K562 (cell line): ENCODE measurements at regions not wholly inside any gene's neighbourhood (a gene's known extent, or its start where the extent isn't known, plus 50 kb on each side); places are given as distances from the start of the nearest gene placed in this dataset.

Experiments used
- ATAC-seq: fragments of 200-7000 bp; cut with Tn5 transposase; 3 replicates; pipeline ENCODE4 v1.9.1; 2020; ENCODE audit warnings: moderate library complexity
- BruUV-seq: library from RNA; stranded (reverse); fragments of 400-500 nt; replicated peaks from 2 replicates; lab custom pipeline; 2021; lab: Mats Ljungman, UMichigan
- CTCF ChIA-PET: fragments of 300-600 bp; formaldehyde crosslinking; extraction: SDS; loops from one replicate; lab custom pipeline; 2021; ENCODE audit warnings: low intra/inter-chr PET ratio; lab: Yijun Ruan, JAX
- POLR2A ChIA-PET: fragments of 300-600, 350-650 bp; sonication (Branson Sonifier 250); formaldehyde crosslinking; extraction: SDS; loops from one replicate; lab custom pipeline; 2021; ENCODE audit warnings: antibody characterized with exemption, inconsistent platforms; lab: Yijun Ruan, JAX
- DNase-seq, 4 experiments: peaks; one replicate each; pipeline versions ENCODE4 v3.0.0 to v3.0.0-alpha.2; 2011 to 2018; ENCODE audit warnings: low spot score in 3 of 4, mixed read lengths in 3 of 4; ENCODE audit errors: extremely low read depth in 1 of 4
- FAIRE-seq: peaks from 2 replicates; lab custom pipeline; 2011; peaks lifted over from hg19 to GRCh38; lab: Jason Lieb, UNC
- H2AFZ ChIP-seq: 2 replicates; pipeline ENCODE4 v1.6.0; 2011; ENCODE audit warnings: low read depth, low read length, control low read depth, inconsistent platforms
- H3K27ac ChIP-seq: fragments of 200-600 bp; 3 replicates; pipeline ENCODE4 v1.8.0; 2011; ENCODE audit warnings: low read depth, mild to moderate bottlenecking, control low read depth, inconsistent platforms, low read length, moderate library complexity, mixed read lengths; ENCODE audit errors: extremely low read depth
- H3K27me3 ChIP-seq, 2 experiments: fragments of 300-600 bp in 1 of 2; 2 replicates in 1 of 2; 3 replicates in 1 of 2; pipeline versions ENCODE4 v1.6.0 to v1.8.0; 2011; ENCODE audit warnings: inconsistent platforms in 2 of 2, low read length in 2 of 2, mild to moderate bottlenecking in 1 of 2, mixed read lengths in 1 of 2, moderate library complexity in 1 of 2; ENCODE audit not compliant: control insufficient read depth in 2 of 2, insufficient read depth in 2 of 2
- H3K36me3 ChIP-seq: fragments of 300-600 bp; 3 replicates; pipeline ENCODE4 v1.8.0; 2011; ENCODE audit warnings: mild to moderate bottlenecking, low read length, inconsistent platforms; ENCODE audit not compliant: control insufficient read depth, insufficient read depth
- H3K4me1 ChIP-seq, 2 experiments: fragments of 200-600 bp in 1 of 2; replicated peaks in 1 of 2; 2 replicates in 1 of 2; 3 replicates in 1 of 2; pipeline versions ENCODE4 v1.5.1 to v1.8.0; 2011; ENCODE audit warnings: inconsistent platforms in 2 of 2, low read length in 2 of 2, mild to moderate bottlenecking in 1 of 2, mixed read lengths in 1 of 2, moderate library complexity in 1 of 2; ENCODE audit not compliant: control insufficient read depth in 2 of 2, insufficient read depth in 2 of 2
- H3K4me2 ChIP-seq: 2 replicates; pipeline ENCODE4 v1.6.1; 2011; ENCODE audit warnings: low read length, control low read depth, inconsistent platforms, mixed read lengths; ENCODE audit not compliant: insufficient read depth
- H3K4me3 ChIP-seq: fragments of 200-600 bp; sonication (generic), shearing (Covaris generic); 2 replicates; pipeline ENCODE4 v1.5.1; 2016; ENCODE audit warnings: control low read depth, inconsistent platforms
- H3K79me2 ChIP-seq: fragments of 200-600 bp; 3 replicates; pipeline ENCODE4 v1.8.0; 2011; ENCODE audit warnings: low read length, inconsistent platforms; ENCODE audit not compliant: control insufficient read depth, insufficient read depth
- H3K9ac ChIP-seq, 2 experiments: 2 replicates each; pipeline versions ENCODE4 v1.6.0 to v1.6.1; 2011; ENCODE audit warnings: low read depth in 2 of 2, low read length in 2 of 2, control low read depth in 1 of 2, inconsistent platforms in 1 of 2, mild to moderate bottlenecking in 1 of 2, mixed read lengths in 1 of 2; ENCODE audit not compliant: insufficient read depth in 1 of 2
- H3K9me1 ChIP-seq: one replicate; pipeline ENCODE4 v1.6.0; 2011; ENCODE audit warnings: inconsistent platforms, mild to moderate bottlenecking, low read length, moderate library complexity; ENCODE audit not compliant: control insufficient read depth, insufficient read depth
- H3K9me3 ChIP-seq: replicated peaks from 2 replicates; pipeline ENCODE4 v1.5.1; 2011; ENCODE audit warnings: low read depth, low read length, inconsistent platforms; ENCODE audit not compliant: control insufficient read depth, insufficient read depth
- H4K20me1 ChIP-seq: replicated peaks from 2 replicates; pipeline ENCODE4 v1.6.1; 2011; ENCODE audit warnings: low read length, inconsistent platforms, mixed read lengths; ENCODE audit not compliant: control insufficient read depth, insufficient read depth
- BCL6 ChIP-seq: fragments of 250-450 bp; sonication (Bioruptor Pico); IDR thresholded peaks from 2 replicates; pipeline ENCODE4 v1.4.0; 2020
- CHD2 ChIP-seq: IDR thresholded peaks from 2 replicates; pipeline ENCODE4 v1.6.1; 2011; ENCODE audit warnings: low read depth, low read length
- CREM ChIP-seq: IDR thresholded peaks from 2 replicates; pipeline ENCODE4 v1.6.1; 2014; ENCODE audit warnings: antibody characterized with exemption, low read depth
- FOXK1 ChIP-seq: sonication (generic); formaldehyde crosslinking; IDR thresholded peaks from 2 replicates; pipeline ENCODE4 v1.8.0; 2022; ENCODE audit warnings: missing genetic modification reagents, mild to moderate bottlenecking, borderline replicate concordance
- GATA2 ChIP-seq: sonication (generic); formaldehyde crosslinking; IDR thresholded peaks from 2 replicates; pipeline ENCODE4 v1.4.0; 2020; ENCODE audit warnings: mild to moderate bottlenecking, missing genetic modification reagents
- HOXB6 ChIP-seq: fragments of 250-450 bp; sonication (Bioruptor Pico); IDR thresholded peaks from 2 replicates; pipeline ENCODE4 v1.5.1; 2022; ENCODE audit warnings: mild to moderate bottlenecking, borderline replicate concordance
- ILK ChIP-seq: fragments of 450-650 bp; IDR thresholded peaks from 2 replicates; pipeline ENCODE4 v1.6.1; 2016; ENCODE audit warnings: missing genetic modification characterization, low read depth, mild to moderate bottlenecking, missing compliant biosample characterization, moderate library complexity, borderline replicate concordance
- IRF9 ChIP-seq: fragments of 450-650 bp; IDR thresholded peaks from 2 replicates; pipeline ENCODE4 v1.6.1; 2016; ENCODE audit warnings: missing biosample characterization, missing genetic modification characterization
- PTBP1 ChIP-seq: fragments of 200-400 bp; formaldehyde crosslinking; IDR thresholded peaks from 2 replicates; pipeline ENCODE4 v1.6.1; 2017; ENCODE audit warnings: low read depth, low read length
- RBBP5 ChIP-seq: fragments of 200-600 bp; sonication (generic); IDR thresholded peaks from 2 replicates; pipeline ENCODE4 v1.6.1; 2012; ENCODE audit warnings: borderline replicate concordance, mild to moderate bottlenecking, low read length, control low read depth, inconsistent platforms; ENCODE audit not compliant: insufficient read depth, poor library complexity, severe bottlenecking
- SREBF1 ChIP-seq: fragments of 150-350 bp; IDR thresholded peaks from 2 replicates; pipeline ENCODE4 v1.6.1; 2014; ENCODE audit warnings: antibody characterized with exemption, low read depth, low read length, borderline replicate concordance
- ZBTB9 ChIP-seq: fragments of 450-650 bp; formaldehyde crosslinking; IDR thresholded peaks from 2 replicates; pipeline ENCODE4 v1.4.0; 2020; ENCODE audit warnings: mild to moderate bottlenecking, moderate library complexity
- ZNF436 ChIP-seq: fragments of 250-450, 450-650 bp; sonication (Bioruptor Pico); formaldehyde crosslinking; IDR thresholded peaks from 2 replicates; pipeline ENCODE4 v1.7.0; 2020; ENCODE audit warnings: mild to moderate bottlenecking
- ZNF551 ChIP-seq: fragments of 250-450 bp; sonication (Bioruptor Pico); IDR thresholded peaks from 2 replicates; pipeline ENCODE4 v1.5.0; 2021; ENCODE audit warnings: mild to moderate bottlenecking, moderate library complexity
- WGBS: fragments of 100-300 bp; shearing (Covaris generic); methylation state at CpG from one replicate; pipeline ENCODE4 v1.1.6; 2016; ENCODE audit warnings: low coverage, mixed read lengths; ENCODE audit not compliant: insufficient coverage; ENCODE audit errors: missing lambda C conversion rate; 5-methylcytosine and 5-hydroxymethylcytosine counted together
- in situ Hi-C: fragments of 300-500 bp; cut with MboI; formaldehyde crosslinking; loops from 4 replicates; pipeline ENCODE4 v1.15.0; 2018; ENCODE audit warnings: inconsistent platforms, mixed read lengths
- intact Hi-C: fragments of 100-400 bp; cut with micrococcal nuclease; formaldehyde crosslinking; loops from 2 replicates; pipeline ENCODE4 v1.14.2; 2022

GRCh38 chr12:87870061-87870460 lies 159.1 kb downstream of the C12orf50 start:
- Histone ChIP-seq H3K36me3 (no peaks in the 10 kb centered on the region), H4K20me1 (no peaks in the 10 kb centered on the region), H3K9ac (no peak overlapping the region), H3K27ac (no peak overlapping the region), H2AFZ (no peak overlapping the region), H3K9me3 (no peaks in the 10 kb centered on the region), H3K4me1 (no peaks in the 10 kb centered on the region), H3K4me2 (no peak overlapping the region), H3K27me3 (no peaks in the 10 kb centered on the region)
- ATAC-seq: no peak
- no peak for DNase-seq
- BruUV-seq: no TSS peak
- in situ Hi-C loops: no loop called here
- no peak for FAIRE-seq
- CTCF ChIA-PET: no interaction called here
- intact Hi-C loops: no loop called here
- POLR2A ChIA-PET: no interaction called here
- TF ChIP-seq BCL6 (CRISPR knock-in tag) (no peak), IRF9 (tag) (no peak), PTBP1 (no peak), SREBF1 (no peak)
- TF ChIP-seq, all 486 proteins: peak for 0
- Histone ChIP-seq H3K4me3 (no peak overlapping the region), H3K9me1 (no peaks in the 10 kb centered on the region), H3K79me2 (no peaks in the 10 kb centered on the region)

- H3K4me2 ChIP-seq: no peak overlapping the region
- no peaks in the 10 kb centered on the region for H3K9me1 ChIP-seq
- H3K9me3 ChIP-seq: no peaks in the 10 kb centered on the region
- POLR2A ChIA-PET: no interaction called here
- no peaks in the 10 kb centered on the region for H3K4me1 ChIP-seq
- CTCF ChIA-PET: no interaction called here
- no peaks in the 10 kb centered on the region for H3K79me2 ChIP-seq
- H2AFZ ChIP-seq: no peak overlapping the region
- no peak overlapping the region for H3K27ac ChIP-seq
- in situ Hi-C loops: no loop called here
- ATAC-seq (no peak), DNase-seq (no peak), FAIRE-seq (no peak)
- intact Hi-C loops: no loop called here
- H3K4me3 ChIP-seq: no peak overlapping the region
- WGBS: 2% methylated on average over 3 of the region's 3 CpGs
- no peaks in the 10 kb centered on the region for H4K20me1 ChIP-seq
- no peaks in the 10 kb centered on the region for H3K27me3 ChIP-seq
- H3K36me3 ChIP-seq: no peaks in the 10 kb centered on the region
- no TSS peak for BruUV-seq
- no peak overlapping the region for H3K9ac ChIP-seq
- TF ChIP-seq FOXK1 (CRISPR knock-in tag): no peak
- TF ChIP-seq GATA2 (CRISPR knock-in tag): no peak
- TF ChIP-seq ZNF436 (CRISPR knock-in tag): no peak
- no peak for TF ChIP-seq CHD2
- no peak for TF ChIP-seq RBBP5
- no peak for TF ChIP-seq ILK (tag)
- TF ChIP-seq ZBTB9 (CRISPR knock-in tag): no peak
- no peak for TF ChIP-seq HOXB6
- TF ChIP-seq ZNF551 (CRISPR knock-in tag): no peak
- no peak for TF ChIP-seq CREM
Measured at GRCh38 chr12:87866578-87867292, 162.5 kb downstream of the C12orf50 start.
